ENCODE measurements at regions not wholly inside any gene's neighbourhood (a gene's known extent, or its start where the extent isn't known, plus 50 kb on each side); places are given as distances from the start of the nearest gene placed in this dataset.
A peak's percentile ranks its signal among the peaks of the same experiment; 100 is the strongest.

DNA sequence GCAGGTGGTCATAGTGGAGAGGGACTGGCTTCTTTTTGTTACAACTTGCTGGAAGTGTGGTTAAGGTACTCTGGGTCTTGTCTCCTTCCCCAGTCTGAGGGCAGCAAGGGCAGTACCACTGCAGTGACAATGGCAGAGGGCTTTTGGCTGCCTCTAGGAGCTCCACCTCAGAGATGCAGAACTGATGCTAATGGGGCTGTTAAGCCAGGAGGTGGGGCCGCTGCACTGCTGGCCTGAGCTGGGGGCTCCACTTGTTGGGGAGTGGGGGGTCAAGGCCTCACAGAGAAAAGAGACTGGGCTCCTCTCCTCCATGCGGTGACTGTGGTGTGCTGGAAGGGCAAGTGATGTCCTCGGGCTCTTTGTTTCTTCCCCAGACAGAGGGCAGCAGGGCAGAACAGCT is 135.7 kb downstream of the DSEL start:
- no peaks in the 10 kb centered on the region for H3K27me3 Mint-ChIP-seq (ENCODE audit: low read depth)
- H3K9me3 Mint-ChIP-seq (ENCODE audit: low read depth) = peaks cover 15% of the 10 kb centered on the region
- TF ChIP-seq, protein P1, sequence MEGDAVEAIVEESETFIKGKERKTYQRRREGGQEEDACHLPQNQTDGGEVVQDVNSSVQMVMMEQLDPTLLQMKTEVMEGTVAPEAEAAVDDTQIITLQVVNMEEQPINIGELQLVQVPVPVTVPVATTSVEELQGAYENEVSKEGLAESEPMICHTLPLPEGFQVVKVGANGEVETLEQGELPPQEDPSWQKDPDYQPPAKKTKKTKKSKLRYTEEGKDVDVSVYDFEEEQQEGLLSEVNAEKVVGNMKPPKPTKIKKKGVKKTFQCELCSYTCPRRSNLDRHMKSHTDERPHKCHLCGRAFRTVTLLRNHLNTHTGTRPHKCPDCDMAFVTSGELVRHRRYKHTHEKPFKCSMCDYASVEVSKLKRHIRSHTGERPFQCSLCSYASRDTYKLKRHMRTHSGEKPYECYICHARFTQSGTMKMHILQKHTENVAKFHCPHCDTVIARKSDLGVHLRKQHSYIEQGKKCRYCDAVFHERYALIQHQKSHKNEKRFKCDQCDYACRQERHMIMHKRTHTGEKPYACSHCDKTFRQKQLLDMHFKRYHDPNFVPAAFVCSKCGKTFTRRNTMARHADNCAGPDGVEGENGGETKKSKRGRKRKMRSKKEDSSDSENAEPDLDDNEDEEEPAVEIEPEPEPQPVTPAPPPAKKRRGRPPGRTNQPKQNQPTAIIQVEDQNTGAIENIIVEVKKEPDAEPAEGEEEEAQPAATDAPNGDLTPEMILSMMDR (IDR thresholded peaks at IDR 0.05) = no peak
- peaks cover 6% of the 10 kb centered on the region for H3K36me3 Mint-ChIP-seq (ENCODE audit: low read depth)
- peak overlapping the region; percentile 90 for H3K27ac Mint-ChIP-seq (ENCODE audit: unreplicated experiment)
- peaks cover 24% of the 10 kb centered on the region for H3K4me1 Mint-ChIP-seq (ENCODE audit: low read depth)
- no peak overlapping the region for H3K4me3 Mint-ChIP-seq (ENCODE audit: unreplicated experiment)
- DNase-seq (ENCODE audit: low spot score) = no peak

DNA sequence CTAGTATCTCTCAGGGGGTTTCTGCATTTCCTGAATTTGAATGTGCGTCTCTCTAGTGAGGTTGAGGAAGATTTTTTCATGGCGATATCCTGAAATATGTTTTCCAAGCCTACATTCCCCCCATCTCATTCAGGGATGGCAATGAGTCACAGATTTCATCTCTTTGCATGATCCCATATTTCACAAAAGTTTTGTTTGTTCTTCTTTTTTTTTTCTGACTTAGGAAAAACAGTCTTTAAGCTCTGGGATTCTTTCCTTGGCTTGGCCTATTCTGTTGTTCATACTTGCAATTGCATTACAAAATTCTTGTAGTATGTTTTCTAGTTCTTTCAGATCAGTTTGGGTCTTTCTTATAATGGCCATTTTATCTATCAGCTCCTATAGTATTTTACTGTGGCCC is 136.5 kb downstream of the DSEL start:
- Mint-ChIP-seq H3K27ac (ENCODE audit: unreplicated experiment) (peak overlapping the region; percentile 90), H3K9me3 (ENCODE audit: low read depth) (peaks cover 15% of the 10 kb centered on the region), H3K27me3 (ENCODE audit: low read depth) (no peaks in the 10 kb centered on the region), H3K4me1 (ENCODE audit: low read depth) (peaks cover 16% of the 10 kb centered on the region), H3K36me3 (ENCODE audit: low read depth) (peaks cover 6% of the 10 kb centered on the region), H3K4me3 (ENCODE audit: unreplicated experiment) (no peak overlapping the region)
- DNase-seq (ENCODE audit: low spot score) = no peak
- TF ChIP-seq, protein P1 (IDR thresholded peaks at IDR 0.05) = no peak

DNA sequence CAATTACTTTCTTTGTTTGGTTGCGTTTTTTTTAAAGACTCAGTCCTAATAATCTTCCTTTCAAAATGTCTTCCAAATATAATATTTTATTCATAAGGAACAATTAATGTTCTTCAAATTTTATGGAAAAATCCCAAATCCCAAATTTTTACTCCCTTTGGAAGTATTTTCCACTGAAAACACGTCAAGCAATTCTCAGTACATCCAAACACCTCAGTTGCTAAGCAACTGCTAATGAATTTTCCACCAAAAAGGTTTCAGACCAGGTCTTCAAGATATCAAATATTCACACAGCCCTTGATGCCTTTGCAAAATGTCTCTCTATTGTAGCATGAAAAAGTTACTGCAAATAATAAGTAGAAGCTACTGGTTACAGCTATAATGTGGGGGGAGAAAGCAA is 140.1 kb downstream of the DSEL start:
- H3K4me1 Mint-ChIP-seq (ENCODE audit: low read depth) = peaks cover 21% of the 10 kb centered on the region
- no peak for DNase-seq (ENCODE audit: low spot score)
- H3K27ac Mint-ChIP-seq (ENCODE audit: unreplicated experiment) = no peak overlapping the region
- TF ChIP-seq, protein P1 (IDR thresholded peaks at IDR 0.05) = no peak
- H3K4me3 Mint-ChIP-seq (ENCODE audit: unreplicated experiment) = no peak overlapping the region
- H3K9me3 Mint-ChIP-seq (ENCODE audit: low read depth) = peaks cover 15% of the 10 kb centered on the region
- no peaks in the 10 kb centered on the region for H3K27me3 Mint-ChIP-seq (ENCODE audit: low read depth)
- peaks cover 6% of the 10 kb centered on the region for H3K36me3 Mint-ChIP-seq (ENCODE audit: low read depth)

DNA sequence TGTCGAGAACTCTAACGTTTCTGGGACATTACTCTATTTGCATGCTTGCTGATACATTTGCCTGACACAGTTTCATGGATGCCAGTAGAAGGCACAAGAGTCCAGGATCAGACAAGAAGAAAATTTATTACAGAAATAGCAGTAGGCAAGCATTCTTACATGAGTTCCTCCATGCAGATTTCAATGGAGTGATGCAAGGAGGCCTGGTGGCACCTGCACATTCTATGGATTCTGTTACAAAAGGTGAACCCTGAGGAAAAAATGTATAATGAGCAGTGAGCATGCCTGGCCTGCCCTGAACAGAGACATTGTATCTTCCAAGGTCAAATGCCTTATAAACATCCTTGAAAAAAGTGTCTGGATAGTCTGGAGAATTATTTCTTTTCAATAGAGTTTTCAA is 142.9 kb downstream of the DSEL start:
- TF ChIP-seq, protein P1 (IDR thresholded peaks at IDR 0.05) = peak; percentile 25
- no peak for DNase-seq (ENCODE audit: low spot score)
- Mint-ChIP-seq H3K27me3 (ENCODE audit: low read depth) (no peaks in the 10 kb centered on the region), H3K36me3 (ENCODE audit: low read depth) (peaks cover 4% of the 10 kb centered on the region), H3K4me3 (ENCODE audit: unreplicated experiment) (no peak overlapping the region), H3K4me1 (ENCODE audit: low read depth) (peaks cover 4% of the 10 kb centered on the region), H3K27ac (ENCODE audit: unreplicated experiment) (no peak overlapping the region), H3K9me3 (ENCODE audit: low read depth) (peaks cover 10% of the 10 kb centered on the region)

DNA sequence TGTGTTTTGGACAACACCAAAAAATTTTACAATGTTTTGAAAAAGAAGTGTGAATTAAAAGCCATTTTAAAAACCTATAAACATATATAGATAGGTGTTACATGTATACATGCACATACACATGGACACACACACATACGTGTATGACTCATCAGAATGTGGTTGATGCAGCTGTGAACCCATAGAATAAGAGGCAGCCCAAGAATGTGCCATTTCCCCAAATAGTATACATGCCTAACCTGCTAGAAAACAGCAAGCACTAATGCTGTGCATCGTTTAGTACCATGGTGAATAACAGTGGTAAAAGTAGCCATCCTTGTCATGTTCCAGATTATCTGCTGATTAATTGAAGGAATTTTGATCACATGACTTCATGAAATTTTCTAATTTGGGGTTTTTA is 149.0 kb downstream of the DSEL start:
- peaks cover 13% of the 10 kb centered on the region for H3K4me1 Mint-ChIP-seq (ENCODE audit: low read depth)
- no peaks in the 10 kb centered on the region for H3K27me3 Mint-ChIP-seq (ENCODE audit: low read depth)
- no peak for DNase-seq (ENCODE audit: low spot score)
- H3K27ac Mint-ChIP-seq (ENCODE audit: unreplicated experiment) = no peak overlapping the region
- H3K4me3 Mint-ChIP-seq (ENCODE audit: unreplicated experiment) = no peak overlapping the region
- TF ChIP-seq, protein P1 (IDR thresholded peaks at IDR 0.05) = no peak
- H3K9me3 Mint-ChIP-seq (ENCODE audit: low read depth) = no peaks in the 10 kb centered on the region
- H3K36me3 Mint-ChIP-seq (ENCODE audit: low read depth) = peaks cover 4% of the 10 kb centered on the region

Measured in chondrocyte (in vitro differentiated cells).